Neural cell (in vitro differentiated cells): ENCODE measurements at regions not wholly inside any gene's neighbourhood (a gene's known extent, or its start where the extent isn't known, plus 50 kb on each side); places are given as distances from the start of the nearest gene placed in this dataset.

Experiments
- H2AFZ ChIP-seq: fragments of 200-600, 300-800 bp; sonication (generic), shearing (Covaris generic); 2 replicates; pipeline ENCODE4 v1.6.0; 2014; ENCODE audit warnings: low read depth, mild to moderate bottlenecking, antibody characterized with exemption, low read length, moderate library complexity
- H3F3A ChIP-seq: fragments of 200-600 bp; shearing (Covaris generic); 2 replicates; pipeline ENCODE4 v1.6.1; 2016; ENCODE audit warnings: mild to moderate bottlenecking, moderate library complexity, mixed read lengths, antibody characterized with exemption, low read length; ENCODE audit not compliant: insufficient read depth, poor library complexity, severe bottlenecking
- H3K27ac ChIP-seq: fragments of 200-600, 300-800 bp; sonication (generic), shearing (Covaris generic); 2 replicates; pipeline ENCODE4 v1.5.1; 2014; ENCODE audit warnings: mild to moderate bottlenecking, low read length, moderate library complexity
- H3K27me3 ChIP-seq: fragments of 300-800, 200-600 bp; sonication (generic), shearing (Covaris generic); 2 replicates; pipeline ENCODE4 v1.6.0; 2014; ENCODE audit warnings: mild to moderate bottlenecking, low read depth, low read length, moderate library complexity; ENCODE audit not compliant: insufficient read depth
- H3K36me3 ChIP-seq: fragments of 300-800, 200-600 bp; sonication (generic), shearing (Covaris generic); 2 replicates; pipeline ENCODE4 v1.5.1; 2014; ENCODE audit warnings: mild to moderate bottlenecking, antibody characterized with exemption, low read length, moderate library complexity; ENCODE audit not compliant: insufficient read depth
- H3K4me2 ChIP-seq: fragments of 300-800, 200-600 bp; sonication (generic), shearing (Covaris generic); 2 replicates; pipeline ENCODE4 v1.6.0; 2014; ENCODE audit warnings: mild to moderate bottlenecking, low read length
- H3K4me3 ChIP-seq: fragments of 300-800, 200-600 bp; sonication (generic), shearing (Covaris generic); 2 replicates; pipeline ENCODE4 v1.5.1; 2014; ENCODE audit warnings: mild to moderate bottlenecking, low read length, moderate library complexity
- H3K79me2 ChIP-seq: fragments of 200-600 bp; shearing (Covaris generic); replicated peaks from 2 replicates; pipeline ENCODE4 v1.6.0; 2014; ENCODE audit warnings: mild to moderate bottlenecking, low read length, moderate library complexity; ENCODE audit not compliant: insufficient read depth
- H3K9ac ChIP-seq: fragments of 300-800, 200-600 bp; sonication (generic), shearing (Covaris generic); 2 replicates; pipeline ENCODE4 v1.6.1; 2016; ENCODE audit warnings: mild to moderate bottlenecking, low read length, mixed read lengths
- H3K9me2 ChIP-seq: fragments of 200-600 bp; shearing (Covaris generic); 2 replicates; pipeline ENCODE4 v1.6.1; 2016; ENCODE audit warnings: mild to moderate bottlenecking, low read length, mixed read lengths; ENCODE audit not compliant: insufficient read depth
- H3K9me3 ChIP-seq: fragments of 200-600, 300-800 bp; sonication (generic), shearing (Covaris generic); 2 replicates; pipeline ENCODE4 v1.6.1; 2016; ENCODE audit warnings: mild to moderate bottlenecking, mixed run types, low read length, moderate library complexity, mixed read lengths
- H4K20me1 ChIP-seq: fragments of 200-600 bp; shearing (Covaris generic); 2 replicates; pipeline ENCODE4 v1.6.1; 2016; ENCODE audit warnings: mild to moderate bottlenecking, mixed run types; ENCODE audit not compliant: insufficient read depth
- EP300 ChIP-seq: fragments of 450-650 bp; conservative IDR thresholded peaks from 2 replicates; pipeline ENCODE4 v1.6.1; 2014; ENCODE audit warnings: antibody characterized with exemption, mild to moderate bottlenecking, moderate library complexity; ENCODE audit not compliant: poor library complexity, severe bottlenecking
- EZH2 ChIP-seq: fragments of 200-600, 300-800 bp; shearing (Covaris generic), sonication (generic); IDR thresholded peaks from 2 replicates; pipeline ENCODE4 v1.6.1; 2014; ENCODE audit warnings: antibody characterized with exemption, low read length, borderline replicate concordance, mild to moderate bottlenecking; ENCODE audit not compliant: insufficient read depth, poor library complexity, severe bottlenecking
- MXI1 ChIP-seq: fragments of 450-650 bp; conservative IDR thresholded peaks from 2 replicates; pipeline ENCODE4 v1.6.1; 2014; ENCODE audit warnings: antibody characterized with exemption, mild to moderate bottlenecking; ENCODE audit not compliant: poor library complexity, severe bottlenecking
- POLR2AphosphoS5 ChIP-seq: IDR thresholded peaks from 2 replicates; pipeline ENCODE4 v1.6.1; 2012
- RAD21 ChIP-seq: fragments of 450-650 bp; conservative IDR thresholded peaks from 2 replicates; pipeline ENCODE4 v1.6.1; 2014; ENCODE audit warnings: antibody characterized with exemption, mild to moderate bottlenecking, moderate library complexity
- SMC3 ChIP-seq: fragments of 450-650 bp; conservative IDR thresholded peaks from 2 replicates; pipeline ENCODE4 v1.6.1; 2014; ENCODE audit warnings: antibody characterized with exemption, mild to moderate bottlenecking, moderate library complexity; ENCODE audit not compliant: poor library complexity
- TAF1 ChIP-seq: IDR thresholded peaks from 2 replicates; pipeline ENCODE4 v1.6.1; 2012; ENCODE audit warnings: low read depth
- TF ChIP-seq, protein P1 (sequence below): fragments of 450-650 bp; IDR thresholded peaks from 2 replicates; pipeline ENCODE4 v1.5.1; 2014; ENCODE audit warnings: antibody characterized with exemption, mild to moderate bottlenecking, moderate library complexity; ENCODE audit not compliant: poor library complexity, severe bottlenecking
- TF ChIP-seq, protein P2 (sequence below): IDR thresholded peaks from 2 replicates; pipeline ENCODE4 v1.6.1; 2012; ENCODE audit warnings: borderline replicate concordance

DNA sequence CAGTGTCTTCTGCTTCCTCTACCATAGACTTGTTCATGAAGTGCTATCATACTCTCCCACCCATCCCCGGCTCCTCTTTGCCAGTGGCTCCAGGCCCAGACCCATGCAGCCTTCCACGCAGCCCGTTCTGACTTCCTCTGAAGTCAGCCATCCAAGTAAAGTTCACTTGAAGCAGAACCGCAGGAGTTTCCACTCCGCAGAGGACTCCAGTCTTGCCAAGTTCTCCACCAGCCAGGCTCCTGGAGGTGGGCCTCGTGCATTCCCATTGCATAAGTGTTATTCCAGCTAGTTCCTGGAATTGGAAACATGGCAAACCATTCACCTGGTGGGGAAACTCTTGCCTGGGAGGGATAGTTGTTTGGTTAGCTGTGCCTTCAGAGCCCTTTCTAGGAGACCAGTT is 185.1 kb downstream of the PLPP3 start:
- Histone ChIP-seq H3K4me2 (no peak overlapping the region), H2AFZ (no peak overlapping the region), H3K79me2 (no peaks in the 10 kb centered on the region), H3K36me3 (no peaks in the 10 kb centered on the region), H3K4me3 (no peak overlapping the region), H3K27ac (no peak overlapping the region), H3K9ac (no peak overlapping the region), H3K9me2 (no peaks in the 10 kb centered on the region), H4K20me1 (no peaks in the 10 kb centered on the region), H3K27me3 (no peaks in the 10 kb centered on the region), H3F3A (no peaks in the 10 kb centered on the region), H3K9me3 (no peaks in the 10 kb centered on the region)
- TF ChIP-seq MXI1 (no peak), POLR2AphosphoS5 (no peak), SMC3 (no peak), TAF1 (no peak)
- TF ChIP-seq, protein P1, sequence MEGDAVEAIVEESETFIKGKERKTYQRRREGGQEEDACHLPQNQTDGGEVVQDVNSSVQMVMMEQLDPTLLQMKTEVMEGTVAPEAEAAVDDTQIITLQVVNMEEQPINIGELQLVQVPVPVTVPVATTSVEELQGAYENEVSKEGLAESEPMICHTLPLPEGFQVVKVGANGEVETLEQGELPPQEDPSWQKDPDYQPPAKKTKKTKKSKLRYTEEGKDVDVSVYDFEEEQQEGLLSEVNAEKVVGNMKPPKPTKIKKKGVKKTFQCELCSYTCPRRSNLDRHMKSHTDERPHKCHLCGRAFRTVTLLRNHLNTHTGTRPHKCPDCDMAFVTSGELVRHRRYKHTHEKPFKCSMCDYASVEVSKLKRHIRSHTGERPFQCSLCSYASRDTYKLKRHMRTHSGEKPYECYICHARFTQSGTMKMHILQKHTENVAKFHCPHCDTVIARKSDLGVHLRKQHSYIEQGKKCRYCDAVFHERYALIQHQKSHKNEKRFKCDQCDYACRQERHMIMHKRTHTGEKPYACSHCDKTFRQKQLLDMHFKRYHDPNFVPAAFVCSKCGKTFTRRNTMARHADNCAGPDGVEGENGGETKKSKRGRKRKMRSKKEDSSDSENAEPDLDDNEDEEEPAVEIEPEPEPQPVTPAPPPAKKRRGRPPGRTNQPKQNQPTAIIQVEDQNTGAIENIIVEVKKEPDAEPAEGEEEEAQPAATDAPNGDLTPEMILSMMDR: no peak

DNA sequence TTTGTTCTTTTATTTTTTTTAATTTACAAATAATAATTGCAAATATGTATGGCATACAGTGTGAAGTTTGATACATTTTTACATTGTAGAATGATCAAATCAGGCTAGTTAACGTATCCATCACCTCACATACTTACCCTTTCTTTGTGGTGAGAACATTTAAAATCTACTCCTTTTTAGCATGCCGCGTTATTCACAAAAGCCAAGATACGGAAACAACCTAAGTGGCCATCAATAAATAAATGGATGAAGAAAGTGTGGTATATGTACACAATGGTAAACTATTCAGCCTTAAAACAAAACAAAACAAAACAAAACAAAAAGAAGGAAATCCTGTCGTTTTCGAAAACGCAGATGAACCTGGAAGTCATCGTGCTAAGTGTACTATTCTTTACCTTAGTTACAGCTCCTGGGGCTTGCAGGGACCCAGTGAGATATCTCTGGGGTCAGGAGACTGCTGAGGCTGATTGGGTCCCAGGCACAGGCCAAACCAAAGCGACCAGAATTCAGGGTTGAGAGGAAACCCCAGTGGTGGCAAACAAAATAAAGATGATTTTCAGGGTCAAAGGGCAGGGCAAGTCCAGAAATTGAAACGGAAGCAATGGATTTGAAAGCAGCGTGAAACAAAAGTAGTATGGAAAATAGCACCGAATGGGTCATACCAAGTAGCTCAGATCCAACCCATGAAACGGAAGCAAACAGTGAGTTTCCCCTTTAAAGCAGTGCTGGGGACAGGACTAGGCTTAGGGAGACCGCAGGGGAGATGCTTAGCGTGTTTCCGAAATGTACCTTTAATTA is 188.2 kb downstream of the PLPP3 start:
- Histone ChIP-seq H3K4me2 (no peak overlapping the region), H3K9me2 (no peaks in the 10 kb centered on the region)
- TF ChIP-seq POLR2AphosphoS5 (no peak), EZH2 (no peak), TAF1 (no peak), RAD21 (no peak), MXI1 (no peak), SMC3 (no peak), EP300 (no peak)
- TF ChIP-seq, protein P1: no peak
- TF ChIP-seq, protein P2, sequence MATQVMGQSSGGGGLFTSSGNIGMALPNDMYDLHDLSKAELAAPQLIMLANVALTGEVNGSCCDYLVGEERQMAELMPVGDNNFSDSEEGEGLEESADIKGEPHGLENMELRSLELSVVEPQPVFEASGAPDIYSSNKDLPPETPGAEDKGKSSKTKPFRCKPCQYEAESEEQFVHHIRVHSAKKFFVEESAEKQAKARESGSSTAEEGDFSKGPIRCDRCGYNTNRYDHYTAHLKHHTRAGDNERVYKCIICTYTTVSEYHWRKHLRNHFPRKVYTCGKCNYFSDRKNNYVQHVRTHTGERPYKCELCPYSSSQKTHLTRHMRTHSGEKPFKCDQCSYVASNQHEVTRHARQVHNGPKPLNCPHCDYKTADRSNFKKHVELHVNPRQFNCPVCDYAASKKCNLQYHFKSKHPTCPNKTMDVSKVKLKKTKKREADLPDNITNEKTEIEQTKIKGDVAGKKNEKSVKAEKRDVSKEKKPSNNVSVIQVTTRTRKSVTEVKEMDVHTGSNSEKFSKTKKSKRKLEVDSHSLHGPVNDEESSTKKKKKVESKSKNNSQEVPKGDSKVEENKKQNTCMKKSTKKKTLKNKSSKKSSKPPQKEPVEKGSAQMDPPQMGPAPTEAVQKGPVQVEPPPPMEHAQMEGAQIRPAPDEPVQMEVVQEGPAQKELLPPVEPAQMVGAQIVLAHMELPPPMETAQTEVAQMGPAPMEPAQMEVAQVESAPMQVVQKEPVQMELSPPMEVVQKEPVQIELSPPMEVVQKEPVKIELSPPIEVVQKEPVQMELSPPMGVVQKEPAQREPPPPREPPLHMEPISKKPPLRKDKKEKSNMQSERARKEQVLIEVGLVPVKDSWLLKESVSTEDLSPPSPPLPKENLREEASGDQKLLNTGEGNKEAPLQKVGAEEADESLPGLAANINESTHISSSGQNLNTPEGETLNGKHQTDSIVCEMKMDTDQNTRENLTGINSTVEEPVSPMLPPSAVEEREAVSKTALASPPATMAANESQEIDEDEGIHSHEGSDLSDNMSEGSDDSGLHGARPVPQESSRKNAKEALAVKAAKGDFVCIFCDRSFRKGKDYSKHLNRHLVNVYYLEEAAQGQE: no peak

More for the DNA sequence above, 188.2 kb downstream of the PLPP3 start:
- H3K4me3 ChIP-seq: no peak overlapping the region
- no peaks in the 10 kb centered on the region for H3K79me2 ChIP-seq
- peaks cover 3% of the 10 kb centered on the region for H3K9me3 ChIP-seq
- no peaks in the 10 kb centered on the region for H3F3A ChIP-seq
- no peak overlapping the region for H3K9ac ChIP-seq
- H3K36me3 ChIP-seq: no peaks in the 10 kb centered on the region
- H2AFZ ChIP-seq: no peak overlapping the region
- H3K27ac ChIP-seq: no peak overlapping the region
- H3K27me3 ChIP-seq: no peaks in the 10 kb centered on the region
- no peaks in the 10 kb centered on the region for H4K20me1 ChIP-seq
